ENCODE measurements at regions not wholly inside any gene's neighbourhood (a gene's known extent, or its start where the extent isn't known, plus 50 kb on each side); places are given as distances from the start of the nearest gene placed in this dataset.
"Not testable (repeated sequence)": the region's sequence is repeated elsewhere in the genome, so short reads cannot be mapped to it uniquely, and the experiment has no call there.

DNA sequence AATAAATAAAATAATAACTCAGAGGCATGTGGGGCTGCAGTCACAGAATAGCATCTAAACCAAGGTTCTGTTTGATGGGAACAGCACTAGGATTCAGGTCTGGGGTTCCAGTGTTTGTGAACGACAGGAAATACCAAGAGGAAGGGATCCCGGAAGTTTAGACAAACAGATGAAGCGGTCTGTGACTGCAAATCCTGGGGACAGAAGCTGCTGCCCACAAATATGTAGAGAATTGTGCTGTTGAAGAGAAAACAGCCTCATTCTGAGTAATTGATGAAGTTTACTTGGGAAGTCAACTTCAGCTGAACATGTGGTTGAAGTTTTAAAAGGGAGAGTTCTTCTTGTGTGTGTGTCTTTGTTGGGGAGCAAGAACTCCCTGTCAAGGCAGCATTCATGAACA lies 98.4 kb upstream of the TBX5 start:
- intact Hi-C loops (cut with micrococcal nuclease): no loop called here

- intact Hi-C loops (cut with micrococcal nuclease): no loop called here
Measured at GRCh38 chr12:114501474-114501807, 95.5 kb upstream of the TBX5 start.

GRCh38 chr12:114500775-114501473 lies 95.0 kb upstream of the TBX5 start:
- intact Hi-C loops (cut with micrococcal nuclease): no loop called here

DNA sequence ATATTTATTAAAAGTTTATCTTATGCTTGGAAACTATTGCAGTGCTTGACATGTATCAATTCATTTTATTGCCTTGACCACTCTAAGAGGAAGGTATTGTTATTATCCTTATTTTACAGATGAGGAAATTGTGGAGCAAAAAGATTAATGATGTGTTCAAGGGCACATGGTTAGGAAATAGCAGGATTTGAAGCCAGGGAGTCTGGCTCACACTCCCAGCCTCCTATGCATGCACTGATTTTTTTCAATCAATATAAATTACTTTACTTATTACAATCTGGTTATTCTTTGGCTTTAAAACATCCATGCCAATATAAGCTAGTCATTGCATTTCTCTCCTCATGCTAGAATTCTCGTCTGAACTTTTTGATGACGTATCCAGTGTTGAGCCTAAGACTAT lies 94.2 kb upstream of the TBX5 start:
- intact Hi-C loops (cut with micrococcal nuclease): no loop called here

DNA sequence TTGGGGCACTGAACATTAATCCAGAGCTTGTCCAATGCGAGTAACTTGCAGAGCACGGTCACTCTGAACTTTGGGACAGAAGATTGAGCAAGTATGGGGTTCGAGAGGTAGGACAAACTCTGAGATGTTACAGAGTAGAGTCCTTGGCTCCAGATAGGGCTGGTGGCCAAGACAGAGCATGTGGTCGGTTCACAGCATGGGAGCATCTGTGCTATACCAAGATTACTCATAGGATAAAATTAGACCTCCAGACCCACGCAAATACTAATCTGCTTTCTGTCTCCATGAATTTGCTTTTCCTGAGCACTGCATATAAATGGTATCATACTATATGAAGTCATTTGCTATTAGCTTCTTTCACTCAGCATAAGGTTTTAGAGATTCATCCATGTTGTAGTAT lies 93.4 kb upstream of the TBX5 start:
- intact Hi-C loops (cut with micrococcal nuclease): no loop called here

GRCh38 chr12:114491916-114492315 lies 86.0 kb upstream of the TBX5 start:
- intact Hi-C loops (cut with micrococcal nuclease): no loop called here

- intact Hi-C loops (cut with micrococcal nuclease): not testable (repeated sequence)
Measured at GRCh38 chr12:114484822-114485459, 79.0 kb upstream of the TBX5 start.

DNA sequence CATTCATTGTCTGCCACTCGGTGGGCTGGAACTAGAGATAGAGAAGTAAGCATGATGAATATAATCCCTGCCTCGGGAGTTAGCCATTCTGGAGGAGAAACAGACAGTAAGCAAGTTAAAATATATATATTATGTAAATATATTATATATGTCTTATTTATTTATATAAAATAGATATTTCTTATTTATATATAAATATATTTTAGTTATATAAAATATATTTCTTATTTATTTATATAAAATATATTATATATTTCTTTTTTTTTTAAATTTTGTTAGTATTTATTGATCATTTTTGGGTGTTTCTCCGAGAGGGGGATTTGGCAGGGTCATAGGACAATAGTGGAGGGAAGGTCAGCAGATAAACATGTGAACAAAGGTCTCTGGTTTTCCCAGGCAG lies 78.1 kb upstream of the TBX5 start:
- intact Hi-C loops (cut with micrococcal nuclease): no loop called here

DNA sequence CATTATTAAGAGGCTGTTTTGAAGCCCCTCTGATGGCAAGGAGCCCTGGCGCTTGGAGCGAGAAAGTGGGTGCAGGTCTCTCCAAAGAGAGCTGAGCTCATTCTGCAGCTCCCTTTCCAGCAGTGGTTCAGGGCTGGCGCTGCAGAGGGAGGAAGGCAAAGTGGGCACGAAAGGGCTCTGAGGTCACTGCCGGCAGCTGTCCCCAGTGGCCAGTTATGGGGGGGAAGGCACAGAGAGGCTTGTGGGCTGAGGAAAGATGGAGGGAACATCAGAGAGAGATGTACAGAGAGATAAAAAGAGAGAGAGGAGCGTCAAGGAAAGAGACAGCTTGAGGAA lies 75.2 kb upstream of the TBX5 start:
- intact Hi-C loops (cut with micrococcal nuclease): no loop called here

DNA sequence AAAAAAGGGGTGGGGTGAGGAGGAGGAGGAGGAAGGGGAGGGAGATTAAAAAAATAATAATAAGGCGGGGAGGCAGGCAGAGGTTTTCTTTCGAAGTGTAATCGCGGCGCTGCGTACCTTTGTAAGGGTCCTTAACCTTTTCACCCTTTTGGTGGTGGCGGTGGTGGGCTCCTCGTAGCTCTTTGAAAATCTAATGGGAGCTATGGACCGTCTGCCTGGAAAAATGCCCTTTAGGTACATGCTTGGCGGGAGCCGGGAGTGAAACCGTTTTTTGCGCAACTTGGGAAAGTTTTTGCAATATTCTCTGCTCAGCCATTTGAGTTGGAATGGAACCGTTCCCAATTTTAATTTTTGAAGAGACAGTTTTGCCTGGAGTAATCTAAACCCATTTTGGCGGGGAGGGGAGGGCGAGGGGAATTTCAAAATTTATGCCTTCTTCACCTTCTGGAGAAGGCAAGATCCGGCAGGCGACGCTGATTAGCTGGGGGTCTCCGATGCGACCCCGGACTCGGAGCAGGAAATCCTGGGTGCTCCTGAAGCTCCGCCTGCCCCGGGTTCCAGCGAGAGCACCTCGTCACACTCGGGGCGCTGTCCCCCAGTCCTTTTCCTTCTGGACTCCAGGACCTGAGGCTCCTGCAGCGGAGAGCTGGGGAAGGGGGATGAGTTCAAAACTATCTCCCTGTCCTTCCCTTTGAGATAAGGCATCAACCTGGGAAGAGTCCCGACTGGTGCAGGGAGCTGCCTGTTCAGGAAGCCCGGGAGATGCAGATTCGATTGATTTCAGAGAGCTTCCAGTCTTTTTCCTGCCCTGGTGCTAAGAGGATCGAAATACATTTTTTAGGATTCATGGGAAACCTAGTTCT lies 74.6 kb upstream of the TBX5 start:
- intact Hi-C loops (cut with micrococcal nuclease): no loop called here

DNA sequence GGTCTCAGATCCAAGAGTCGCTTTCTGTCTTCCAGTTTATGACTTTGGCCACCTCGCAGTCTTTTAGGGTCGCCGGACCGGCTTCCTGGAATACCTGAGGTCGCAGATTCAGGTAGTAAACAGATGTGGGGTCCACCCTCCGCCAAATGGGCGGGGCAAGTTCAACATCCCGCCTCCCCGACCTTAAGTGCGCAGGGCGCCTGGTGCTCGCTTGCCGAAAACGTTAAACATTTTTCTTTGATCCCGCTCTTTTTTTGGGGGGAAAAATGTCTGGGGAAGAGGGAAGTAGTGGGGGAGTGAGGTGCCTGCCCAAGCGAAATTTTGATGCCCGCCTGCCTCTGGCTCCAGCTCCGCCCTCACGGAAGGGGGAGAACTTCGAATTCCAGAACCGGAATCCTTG lies 73.9 kb upstream of the TBX5 start:
- intact Hi-C loops (cut with micrococcal nuclease): no loop called here

- intact Hi-C loops (cut with micrococcal nuclease): no loop called here
Measured at GRCh38 chr12:114478865-114479264, 72.9 kb upstream of the TBX5 start.

DNA sequence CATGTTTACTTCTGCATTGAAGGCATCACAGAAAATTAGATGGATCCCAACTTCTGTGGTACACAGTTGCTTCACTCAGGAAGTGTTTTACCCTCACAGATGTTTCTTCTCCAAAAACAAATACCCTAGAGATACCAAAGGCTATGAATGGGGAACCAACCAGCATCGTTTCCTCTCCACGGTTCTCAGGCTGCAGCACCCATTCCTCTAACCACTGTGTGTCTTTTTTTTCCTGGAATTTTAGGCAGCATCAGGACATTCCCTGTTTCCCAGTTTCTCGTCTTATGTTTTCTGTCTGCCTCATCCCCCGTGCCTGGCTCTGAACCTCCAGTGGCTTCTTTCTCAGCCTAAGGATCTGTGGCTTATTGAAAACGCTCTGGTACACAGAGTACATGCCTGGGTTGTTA lies 72.0 kb upstream of the TBX5 start:
- intact Hi-C loops (cut with micrococcal nuclease): no loop called here

- intact Hi-C loops (cut with micrococcal nuclease): no loop called here
Measured at GRCh38 chr12:114476159-114476558, 70.2 kb upstream of the TBX5 start.

- intact Hi-C loops (cut with micrococcal nuclease): no loop called here
Measured at GRCh38 chr12:114473717-114474116, 67.8 kb upstream of the TBX5 start.

- intact Hi-C loops (cut with micrococcal nuclease): no loop called here
Measured at GRCh38 chr12:114473018-114473417, 67.1 kb upstream of the TBX5 start.

- intact Hi-C loops (cut with micrococcal nuclease): no loop called here
Measured at GRCh38 chr12:114457620-114458019, 51.7 kb upstream of the TBX5 start.

Measured in T-helper 2 cell treated with Interferon-gamma antibody and Interleukin-4, amounts not matched to agents 100 ng/mL and 5 ng/mL, for 36 hours (primary cell).